ENCODE measurements at regions not wholly inside any gene's neighbourhood (a gene's known extent, or its start where the extent isn't known, plus 50 kb on each side); places are given as distances from the start of the nearest gene placed in this dataset.

GRCh38 chr6:68533339-68533795 is 101.7 kb upstream of the ADGRB3 start:
- TF ChIP-seq CTCF (conservative IDR thresholded peaks at IDR 0.05; ENCODE audit: low read depth, low read length) = no peak
- no peak for TF ChIP-seq EZH2 (IDR thresholded peaks at IDR 0.05; ENCODE audit: low read length, unreplicated experiment)
